SK-N-SH (cell line): ENCODE measurements at regions not wholly inside any gene's neighbourhood (a gene's known extent, or its start where the extent isn't known, plus 50 kb on each side); places are given as distances from the start of the nearest gene placed in this dataset.

ENCODE experiments used
- EP300 ChIP-seq, 2 experiments: IDR thresholded peaks; 2 replicates each; pipeline versions ENCODE4 v1.4.0 to v1.6.1; 2012; ENCODE audit warnings: borderline replicate concordance in 1 of 2, low read depth in 1 of 2, low read length in 1 of 2
- EZH2phosphoT487 ChIP-seq: fragments of 200-600 bp; sonication (generic); IDR thresholded peaks from 2 replicates; pipeline ENCODE4 v1.6.1; 2017; ENCODE audit warnings: low read depth, mixed run types, mild to moderate bottlenecking, antibody characterized with exemption, moderate library complexity, borderline replicate concordance
- GABPA ChIP-seq: IDR thresholded peaks from 2 replicates; pipeline ENCODE4 v1.4.0; 2012; ENCODE audit warnings: low read depth, mild to moderate bottlenecking
- JUND ChIP-seq: IDR thresholded peaks from 2 replicates; pipeline ENCODE4 v1.4.0; 2012
- MEF2A ChIP-seq: IDR thresholded peaks from 2 replicates; pipeline ENCODE4 v1.4.0; 2012; ENCODE audit warnings: low read depth, borderline replicate concordance
- POLR2AphosphoS5 ChIP-seq: IDR thresholded peaks from 2 replicates; pipeline ENCODE4 v1.6.1; 2012; ENCODE audit warnings: low read depth, low read length
- SMC3 ChIP-seq: IDR thresholded peaks from 2 replicates; pipeline ENCODE4 v1.6.1; 2012; ENCODE audit warnings: low read depth, low read length, improper control_type of control experiment
- TF ChIP-seq, protein P1 (sequence below): fragments of 200-600 bp; sonication (generic); IDR thresholded peaks from 2 replicates; pipeline ENCODE4 v1.6.1; 2017; ENCODE audit warnings: antibody characterized with exemption, mild to moderate bottlenecking, moderate library complexity
- TF ChIP-seq, protein P2 (sequence below): fragments of 150-350 bp; IDR thresholded peaks from 2 replicates; pipeline ENCODE4 v1.6.1; 2016; ENCODE audit warnings: mild to moderate bottlenecking, low read depth, low read length
- TF ChIP-seq, protein P3 (sequence below): IDR thresholded peaks from 2 replicates; pipeline ENCODE4 v1.4.0; 2012; ENCODE audit warnings: low read depth
- TF ChIP-seq, protein P4 (sequence below): IDR thresholded peaks from 2 replicates; pipeline ENCODE4 v1.4.0; 2012; ENCODE audit warnings: low read depth, borderline replicate concordance
- TF ChIP-seq, protein P5 (sequence below): fragments of 150-350 bp; IDR thresholded peaks from 2 replicates; pipeline ENCODE4 v1.6.1; 2017; ENCODE audit warnings: antibody characterized with exemption, low read length, low read depth, borderline replicate concordance
- TF ChIP-seq, protein P6 (sequence below): IDR thresholded peaks from 2 replicates; pipeline ENCODE4 v1.6.1; 2012; ENCODE audit warnings: mild to moderate bottlenecking, low read depth, low read length, moderate library complexity

DNA sequence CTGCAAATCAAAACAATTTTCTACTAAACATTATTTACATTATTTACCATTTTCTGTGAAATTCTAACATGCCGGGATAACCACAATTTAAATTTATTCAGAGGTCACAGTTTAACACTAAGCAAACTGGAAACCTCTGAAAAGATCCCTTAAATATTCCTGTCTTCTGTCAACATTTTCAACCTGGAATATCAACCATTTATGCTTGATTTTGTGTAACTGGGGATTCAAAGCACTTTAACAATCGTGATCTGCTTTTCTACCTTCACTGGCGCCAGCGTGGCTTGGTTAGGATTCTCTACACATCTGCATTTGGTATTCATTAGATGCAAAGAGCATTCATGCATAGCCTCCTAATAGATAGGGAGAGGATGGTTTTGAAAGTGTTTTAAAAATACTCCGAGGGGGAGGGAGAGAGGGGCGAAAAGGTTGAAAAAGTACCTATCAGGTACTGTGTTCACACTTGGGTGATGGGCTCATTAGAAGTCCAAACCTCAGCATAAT, 59.9 kb upstream of the RAB12 start:
- TF ChIP-seq, protein P1, sequence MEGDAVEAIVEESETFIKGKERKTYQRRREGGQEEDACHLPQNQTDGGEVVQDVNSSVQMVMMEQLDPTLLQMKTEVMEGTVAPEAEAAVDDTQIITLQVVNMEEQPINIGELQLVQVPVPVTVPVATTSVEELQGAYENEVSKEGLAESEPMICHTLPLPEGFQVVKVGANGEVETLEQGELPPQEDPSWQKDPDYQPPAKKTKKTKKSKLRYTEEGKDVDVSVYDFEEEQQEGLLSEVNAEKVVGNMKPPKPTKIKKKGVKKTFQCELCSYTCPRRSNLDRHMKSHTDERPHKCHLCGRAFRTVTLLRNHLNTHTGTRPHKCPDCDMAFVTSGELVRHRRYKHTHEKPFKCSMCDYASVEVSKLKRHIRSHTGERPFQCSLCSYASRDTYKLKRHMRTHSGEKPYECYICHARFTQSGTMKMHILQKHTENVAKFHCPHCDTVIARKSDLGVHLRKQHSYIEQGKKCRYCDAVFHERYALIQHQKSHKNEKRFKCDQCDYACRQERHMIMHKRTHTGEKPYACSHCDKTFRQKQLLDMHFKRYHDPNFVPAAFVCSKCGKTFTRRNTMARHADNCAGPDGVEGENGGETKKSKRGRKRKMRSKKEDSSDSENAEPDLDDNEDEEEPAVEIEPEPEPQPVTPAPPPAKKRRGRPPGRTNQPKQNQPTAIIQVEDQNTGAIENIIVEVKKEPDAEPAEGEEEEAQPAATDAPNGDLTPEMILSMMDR, result no peak
- TF ChIP-seq, protein P2, sequence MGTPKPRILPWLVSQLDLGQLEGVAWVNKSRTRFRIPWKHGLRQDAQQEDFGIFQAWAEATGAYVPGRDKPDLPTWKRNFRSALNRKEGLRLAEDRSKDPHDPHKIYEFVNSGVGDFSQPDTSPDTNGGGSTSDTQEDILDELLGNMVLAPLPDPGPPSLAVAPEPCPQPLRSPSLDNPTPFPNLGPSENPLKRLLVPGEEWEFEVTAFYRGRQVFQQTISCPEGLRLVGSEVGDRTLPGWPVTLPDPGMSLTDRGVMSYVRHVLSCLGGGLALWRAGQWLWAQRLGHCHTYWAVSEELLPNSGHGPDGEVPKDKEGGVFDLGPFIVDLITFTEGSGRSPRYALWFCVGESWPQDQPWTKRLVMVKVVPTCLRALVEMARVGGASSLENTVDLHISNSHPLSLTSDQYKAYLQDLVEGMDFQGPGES, result no peak
- TF ChIP-seq, protein P3, sequence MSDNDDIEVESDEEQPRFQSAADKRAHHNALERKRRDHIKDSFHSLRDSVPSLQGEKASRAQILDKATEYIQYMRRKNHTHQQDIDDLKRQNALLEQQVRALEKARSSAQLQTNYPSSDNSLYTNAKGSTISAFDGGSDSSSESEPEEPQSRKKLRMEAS, result no peak
- TF ChIP-seq, protein P4, sequence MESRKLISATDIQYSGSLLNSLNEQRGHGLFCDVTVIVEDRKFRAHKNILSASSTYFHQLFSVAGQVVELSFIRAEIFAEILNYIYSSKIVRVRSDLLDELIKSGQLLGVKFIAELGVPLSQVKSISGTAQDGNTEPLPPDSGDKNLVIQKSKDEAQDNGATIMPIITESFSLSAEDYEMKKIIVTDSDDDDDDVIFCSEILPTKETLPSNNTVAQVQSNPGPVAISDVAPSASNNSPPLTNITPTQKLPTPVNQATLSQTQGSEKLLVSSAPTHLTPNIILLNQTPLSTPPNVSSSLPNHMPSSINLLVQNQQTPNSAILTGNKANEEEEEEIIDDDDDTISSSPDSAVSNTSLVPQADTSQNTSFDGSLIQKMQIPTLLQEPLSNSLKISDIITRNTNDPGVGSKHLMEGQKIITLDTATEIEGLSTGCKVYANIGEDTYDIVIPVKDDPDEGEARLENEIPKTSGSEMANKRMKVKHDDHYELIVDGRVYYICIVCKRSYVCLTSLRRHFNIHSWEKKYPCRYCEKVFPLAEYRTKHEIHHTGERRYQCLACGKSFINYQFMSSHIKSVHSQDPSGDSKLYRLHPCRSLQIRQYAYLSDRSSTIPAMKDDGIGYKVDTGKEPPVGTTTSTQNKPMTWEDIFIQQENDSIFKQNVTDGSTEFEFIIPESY, result no peak
- TF ChIP-seq SMC3, result no peak
- TF ChIP-seq, protein P5, sequence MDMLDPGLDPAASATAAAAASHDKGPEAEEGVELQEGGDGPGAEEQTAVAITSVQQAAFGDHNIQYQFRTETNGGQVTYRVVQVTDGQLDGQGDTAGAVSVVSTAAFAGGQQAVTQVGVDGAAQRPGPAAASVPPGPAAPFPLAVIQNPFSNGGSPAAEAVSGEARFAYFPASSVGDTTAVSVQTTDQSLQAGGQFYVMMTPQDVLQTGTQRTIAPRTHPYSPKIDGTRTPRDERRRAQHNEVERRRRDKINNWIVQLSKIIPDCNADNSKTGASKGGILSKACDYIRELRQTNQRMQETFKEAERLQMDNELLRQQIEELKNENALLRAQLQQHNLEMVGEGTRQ, result no peak
- TF ChIP-seq JUND, result no peak
- TF ChIP-seq, protein P6, sequence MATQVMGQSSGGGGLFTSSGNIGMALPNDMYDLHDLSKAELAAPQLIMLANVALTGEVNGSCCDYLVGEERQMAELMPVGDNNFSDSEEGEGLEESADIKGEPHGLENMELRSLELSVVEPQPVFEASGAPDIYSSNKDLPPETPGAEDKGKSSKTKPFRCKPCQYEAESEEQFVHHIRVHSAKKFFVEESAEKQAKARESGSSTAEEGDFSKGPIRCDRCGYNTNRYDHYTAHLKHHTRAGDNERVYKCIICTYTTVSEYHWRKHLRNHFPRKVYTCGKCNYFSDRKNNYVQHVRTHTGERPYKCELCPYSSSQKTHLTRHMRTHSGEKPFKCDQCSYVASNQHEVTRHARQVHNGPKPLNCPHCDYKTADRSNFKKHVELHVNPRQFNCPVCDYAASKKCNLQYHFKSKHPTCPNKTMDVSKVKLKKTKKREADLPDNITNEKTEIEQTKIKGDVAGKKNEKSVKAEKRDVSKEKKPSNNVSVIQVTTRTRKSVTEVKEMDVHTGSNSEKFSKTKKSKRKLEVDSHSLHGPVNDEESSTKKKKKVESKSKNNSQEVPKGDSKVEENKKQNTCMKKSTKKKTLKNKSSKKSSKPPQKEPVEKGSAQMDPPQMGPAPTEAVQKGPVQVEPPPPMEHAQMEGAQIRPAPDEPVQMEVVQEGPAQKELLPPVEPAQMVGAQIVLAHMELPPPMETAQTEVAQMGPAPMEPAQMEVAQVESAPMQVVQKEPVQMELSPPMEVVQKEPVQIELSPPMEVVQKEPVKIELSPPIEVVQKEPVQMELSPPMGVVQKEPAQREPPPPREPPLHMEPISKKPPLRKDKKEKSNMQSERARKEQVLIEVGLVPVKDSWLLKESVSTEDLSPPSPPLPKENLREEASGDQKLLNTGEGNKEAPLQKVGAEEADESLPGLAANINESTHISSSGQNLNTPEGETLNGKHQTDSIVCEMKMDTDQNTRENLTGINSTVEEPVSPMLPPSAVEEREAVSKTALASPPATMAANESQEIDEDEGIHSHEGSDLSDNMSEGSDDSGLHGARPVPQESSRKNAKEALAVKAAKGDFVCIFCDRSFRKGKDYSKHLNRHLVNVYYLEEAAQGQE, result no peak
- TF ChIP-seq MEF2A, result no peak
- TF ChIP-seq EZH2phosphoT487, result no peak
- TF ChIP-seq GABPA, result no peak
- no peak for TF ChIP-seq POLR2AphosphoS5
- no peak for TF ChIP-seq EP300 (IDR thresholded peaks at IDR 0.05; ENCODE audit: borderline replicate concordance in 1 of 2, low read depth in 1 of 2, low read length in 1 of 2)
